CD14-positive monocyte (primary cell): ENCODE measurements at regions not wholly inside any gene's neighbourhood (a gene's known extent, or its start where the extent isn't known, plus 50 kb on each side); places are given as distances from the start of the nearest gene placed in this dataset.

ENCODE experiments used
- DNase-seq, 3 donors: peaks; one replicate each; pipeline ENCODE4 v3.0.0-alpha.2; 2011 to 2022
- H2AFZ ChIP-seq: 2 replicates; pipeline ENCODE4 v1.6.0; 2012; ENCODE audit warnings: mild to moderate bottlenecking, low read depth, low read length, inconsistent platforms; ENCODE audit not compliant: insufficient read depth, poor library complexity, severe bottlenecking
- H3K27ac ChIP-seq, 2 donors: 1 replicate in 1 of 2; 2 replicates in 1 of 2; pipeline ENCODE4 v1.5.1; 2012 to 2013; ENCODE audit warnings: low read length in 2 of 2, control low read depth in 1 of 2, inconsistent platforms in 1 of 2, low read depth in 1 of 2, mild to moderate bottlenecking in 1 of 2
- H3K27me3 ChIP-seq, 2 donors: one replicate each; pipeline versions ENCODE4 v1.6.0 to v1.6.1; 2011 to 2013; ENCODE audit warnings: low read length in 2 of 2; ENCODE audit not compliant: control insufficient read depth in 2 of 2, insufficient read depth in 2 of 2
- H3K36me3 ChIP-seq, 2 donors: replicated peaks in 1 of 2; 1 replicate in 1 of 2; 2 replicates in 1 of 2; pipeline versions ENCODE4 v1.5.1 to v1.6.1; 2012 to 2013; ENCODE audit warnings: low read length in 2 of 2, control low read depth in 1 of 2, inconsistent platforms in 1 of 2, mild to moderate bottlenecking in 1 of 2; ENCODE audit not compliant: insufficient read depth in 2 of 2, control insufficient read depth in 1 of 2
- H3K4me1 ChIP-seq, 2 donors: 1 replicate in 1 of 2; 2 replicates in 1 of 2; pipeline versions ENCODE4 v1.5.1 to v1.6.1; 2012 to 2013; ENCODE audit warnings: low read length in 2 of 2, control low read depth in 1 of 2, inconsistent platforms in 1 of 2, mild to moderate bottlenecking in 1 of 2, moderate library complexity in 1 of 2; ENCODE audit not compliant: insufficient read depth in 2 of 2, control insufficient read depth in 1 of 2
- H3K4me2 ChIP-seq: replicated peaks from 2 replicates; pipeline ENCODE3; 2012; ENCODE audit warnings: low read length, moderate library complexity, mild to moderate bottlenecking; ENCODE audit not compliant: poor library complexity, severe bottlenecking; ENCODE audit errors: extremely low read depth
- H3K4me3 ChIP-seq, 3 experiments: fragments of 200-600 bp in 1 of 3; sonication (generic) in 1 of 3; replicated peaks in 1 of 3; 1 replicate in 2 of 3; 2 replicates in 1 of 3; pipeline ENCODE4 v1.5.1; 2011 to 2013; ENCODE audit warnings: low read length in 3 of 3, mild to moderate bottlenecking in 3 of 3, control low read depth in 2 of 3, low read depth in 2 of 3, inconsistent platforms in 1 of 3, moderate library complexity in 1 of 3
- H3K79me2 ChIP-seq: 2 replicates; pipeline ENCODE4 v1.6.0; 2012; ENCODE audit warnings: mild to moderate bottlenecking, control low read depth, inconsistent platforms, low read length, moderate library complexity; ENCODE audit not compliant: insufficient read depth
- H3K9ac ChIP-seq: 2 replicates; pipeline ENCODE4 v1.6.0; 2017; ENCODE audit warnings: low read length, mild to moderate bottlenecking; ENCODE audit not compliant: insufficient read depth, poor library complexity, severe bottlenecking
- H3K9me3 ChIP-seq, 2 donors: replicated peaks in 1 of 2; 1 replicate in 1 of 2; 2 replicates in 1 of 2; pipeline versions ENCODE4 v1.5.1 to v1.6.1; 2012 to 2013; ENCODE audit warnings: low read length in 2 of 2, control low read depth in 1 of 2; ENCODE audit not compliant: control insufficient read depth in 1 of 2, insufficient read depth in 1 of 2
- H4K20me1 ChIP-seq: 2 replicates; pipeline ENCODE4 v1.6.0; 2012; ENCODE audit warnings: mild to moderate bottlenecking, low read length, control low read depth, moderate library complexity; ENCODE audit not compliant: insufficient read depth
- H3K27ac Mint-ChIP-seq, 7 donors: one replicate each; pipeline ENCODE4 v1.8.0; 2020; ENCODE audit warnings: mild to moderate bottlenecking in 7 of 7, mixed read lengths in 7 of 7, moderate library complexity in 6 of 7, inconsistent platforms in 2 of 7
- H3K27me3 Mint-ChIP-seq, 3 donors: one replicate each; pipeline ENCODE4 v1.8.0; 2021 to 2022; ENCODE audit warnings: low read depth in 3 of 3, mild to moderate bottlenecking in 3 of 3, mixed read lengths in 3 of 3, moderate library complexity in 3 of 3, inconsistent platforms in 1 of 3
- H3K36me3 Mint-ChIP-seq, 2 donors: one replicate each; pipeline ENCODE4 v1.8.0; 2020; ENCODE audit warnings: mixed read lengths in 2 of 2, inconsistent platforms in 1 of 2, mild to moderate bottlenecking in 1 of 2
- H3K4me1 Mint-ChIP-seq: one replicate; pipeline ENCODE4 v1.8.0; 2020; ENCODE audit warnings: mild to moderate bottlenecking, mixed read lengths
- H3K4me3 Mint-ChIP-seq, 2 donors: one replicate each; pipeline ENCODE4 v1.8.0; 2020; ENCODE audit warnings: mild to moderate bottlenecking in 2 of 2, mixed read lengths in 2 of 2, moderate library complexity in 1 of 2
- H3K9me3 Mint-ChIP-seq, 7 donors: one replicate each; pipeline ENCODE4 v1.8.0; 2020 to 2022; ENCODE audit warnings: mixed read lengths in 7 of 7, mild to moderate bottlenecking in 6 of 7, moderate library complexity in 6 of 7, inconsistent platforms in 2 of 7
- CTCF ChIP-seq: fragments of 200-600 bp; IDR thresholded peaks from one replicate; pipeline ENCODE4 v1.8.0; 2022; ENCODE audit warnings: antibody characterized with exemption, mild to moderate bottlenecking
- WGBS: methylation state at CpG from one replicate; pipeline ENCODE4 v1.1.5; 2013; ENCODE audit warnings: missing lambda C conversion rate; ENCODE audit not compliant: insufficient coverage; 5-methylcytosine and 5-hydroxymethylcytosine counted together
- intact Hi-C, 2 donors: fragments of 100-400 bp; cut with micrococcal nuclease; formaldehyde crosslinking; loops; one replicate each; pipeline versions ENCODE4 v1.15.0 to v1.15.1; 2023

- intact Hi-C loops: no loop called here
- 100% methylated on average over 2 of the region's 8 CpGs for WGBS
- Histone ChIP-seq H3K79me2 (no peaks in the 10 kb centered on the region), H3K9me3 (peaks cover 0 to 2% of the 10 kb centered on the region in 2 donors), H3K27me3 (no peaks in the 10 kb centered on the region), H3K9ac (no peak overlapping the region), H3K4me3 (no peak overlapping the region), H3K4me2 (no peak overlapping the region), H3K27ac (no peak overlapping the region), H2AFZ (no peak overlapping the region), H4K20me1 (no peaks in the 10 kb centered on the region), H3K36me3 (no peaks in the 10 kb centered on the region), H3K4me1 (no peaks in the 10 kb centered on the region)
- peaks cover 0 to 12% (median 8%) of the 10 kb centered on the region in 7 donors for H3K9me3 Mint-ChIP-seq
- H3K27me3 Mint-ChIP-seq: peaks cover 3 to 12% (median 5%) of the 10 kb centered on the region in 3 donors
- no peak overlapping the region for H3K4me3 Mint-ChIP-seq
- no peaks in the 10 kb centered on the region for H3K36me3 Mint-ChIP-seq
- no peak for TF ChIP-seq CTCF
- no peaks in the 10 kb centered on the region for H3K4me1 Mint-ChIP-seq
- no peak overlapping the region for H3K27ac Mint-ChIP-seq
- no peak for DNase-seq
Measured at GRCh38 chr1:29397981-29398380, 161.7 kb downstream of the PTPRU start.

- H3K27ac Mint-ChIP-seq: peak overlapping the region in 1 of 7 donors; percentile 42
- no peaks in the 10 kb centered on the region for H3K79me2 ChIP-seq
- no peak for TF ChIP-seq CTCF
- no peak for DNase-seq
- no peaks in the 10 kb centered on the region for H3K4me1 Mint-ChIP-seq
- WGBS: 29% methylated on average over 1 of the region's 1 CpG
- H3K36me3 Mint-ChIP-seq: no peaks in the 10 kb centered on the region
- intact Hi-C loops: no loop called here
- no peaks in the 10 kb centered on the region for H3K4me1 ChIP-seq
- peaks cover 0 to 2% of the 10 kb centered on the region in 2 donors for H3K9me3 ChIP-seq
- no peak overlapping the region for H2AFZ ChIP-seq
- H3K27me3 ChIP-seq: no peaks in the 10 kb centered on the region
- no peak overlapping the region for H3K4me3 ChIP-seq
- H3K4me3 Mint-ChIP-seq: no peak overlapping the region
- no peaks in the 10 kb centered on the region for H4K20me1 ChIP-seq
- no peak overlapping the region for H3K4me2 ChIP-seq
- H3K36me3 ChIP-seq: no peaks in the 10 kb centered on the region
- H3K9ac ChIP-seq: no peak overlapping the region
- no peak overlapping the region for H3K27ac ChIP-seq
- H3K9me3 Mint-ChIP-seq: peaks cover 0 to 11% (median 6%) of the 10 kb centered on the region in 7 donors
- peaks cover 3 to 9% (median 5%) of the 10 kb centered on the region in 3 donors for H3K27me3 Mint-ChIP-seq
Measured at GRCh38 chr1:29397256-29397590, 160.9 kb downstream of the PTPRU start.
